H1 (cell line): ENCODE measurements at regions not wholly inside any gene's neighbourhood (a gene's known extent, or its start where the extent isn't known, plus 50 kb on each side); places are given as distances from the start of the nearest gene placed in this dataset.

Source experiments
- E2F6 ChIP-seq: IDR thresholded peaks from 2 replicates; pipeline ENCODE4 v1.6.1; 2012; ENCODE audit warnings: inconsistent platforms
- GABPA ChIP-seq: IDR thresholded peaks from 2 replicates; pipeline ENCODE4 v1.6.1; 2011; ENCODE audit warnings: mild to moderate bottlenecking, low read length, moderate library complexity, borderline replicate concordance; ENCODE audit not compliant: insufficient read depth
- HDAC6 ChIP-seq: IDR thresholded peaks from one replicate; pipeline ENCODE4 v1.7.1; 2012; ENCODE audit warnings: low read depth, mild to moderate bottlenecking, inconsistent platforms, low read length, moderate library complexity
- JUN ChIP-seq: IDR thresholded peaks from 2 replicates; pipeline ENCODE4 v1.6.1; 2011; ENCODE audit warnings: low read depth, mild to moderate bottlenecking, improper control_type of control experiment, low read length
- SAP30 ChIP-seq: fragments of 300-600 bp; sonication (generic); IDR thresholded peaks from 2 replicates; pipeline ENCODE4 v1.7.1; 2012; ENCODE audit warnings: low read length, moderate library complexity, mild to moderate bottlenecking, inconsistent platforms; ENCODE audit not compliant: insufficient read depth, insufficient replicate concordance
- SIRT6 ChIP-seq: IDR thresholded peaks from one replicate; pipeline ENCODE4 v1.7.1; 2012; ENCODE audit warnings: low read length, inconsistent platforms
- TCF12 ChIP-seq: IDR thresholded peaks from 2 replicates; pipeline ENCODE4 v1.6.1; 2011; ENCODE audit warnings: low read depth, mild to moderate bottlenecking, low read length

DNA sequence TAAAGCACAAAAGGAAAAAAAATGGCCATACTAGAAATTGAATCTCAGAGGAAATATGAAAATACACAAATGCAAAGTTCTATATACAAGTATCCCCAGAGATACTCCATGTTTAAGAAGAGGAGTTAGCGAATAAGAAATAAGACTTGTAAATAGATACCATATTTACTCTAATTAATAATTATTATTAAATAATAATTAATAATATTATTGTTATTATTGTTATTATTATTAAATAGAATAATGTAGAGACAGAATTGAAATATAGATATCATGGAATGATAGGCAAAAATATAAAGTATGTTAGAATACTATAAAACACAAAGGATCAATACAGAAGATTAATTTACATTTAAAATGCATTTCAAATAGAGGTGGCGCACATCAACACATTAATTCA lies 1047.5 kb upstream of the MIR17HG start (continued):
- TF ChIP-seq SIRT6 (no peak), HDAC6 (no peak), TCF12 (no peak), SAP30 (no peak), E2F6 (no peak), JUN (no peak), GABPA (no peak)
